Fibroblast of lung (primary cell): ENCODE measurements at regions not wholly inside any gene's neighbourhood (a gene's known extent, or its start where the extent isn't known, plus 50 kb on each side); places are given as distances from the start of the nearest gene placed in this dataset.

Source experiments
- DNase-seq, 2 donors: peaks; one replicate each; pipeline versions ENCODE4 v3.0.0 to v3.0.0-alpha.2; 2010; ENCODE audit warnings: low read depth in 2 of 2
- H2AFZ ChIP-seq: 2 replicates; pipeline ENCODE4 v1.5.1; 2012; ENCODE audit warnings: low read length, control low read depth, inconsistent platforms
- H3K27ac ChIP-seq: 2 replicates; pipeline ENCODE4 v1.5.1; 2011; ENCODE audit warnings: low read length, control low read depth; ENCODE audit not compliant: insufficient read depth
- H3K27me3 ChIP-seq: 2 replicates; pipeline ENCODE4 v1.5.1; 2011; ENCODE audit warnings: mild to moderate bottlenecking, low read length; ENCODE audit not compliant: control insufficient read depth, insufficient read depth
- H3K36me3 ChIP-seq: 2 replicates; pipeline ENCODE4 v1.5.1; 2011; ENCODE audit warnings: low read length; ENCODE audit not compliant: control insufficient read depth, insufficient read depth
- H3K4me1 ChIP-seq: 2 replicates; pipeline ENCODE4 v1.5.1; 2011; ENCODE audit warnings: low read length; ENCODE audit not compliant: control insufficient read depth, insufficient read depth; ENCODE audit errors: extremely low read depth
- H3K4me2 ChIP-seq: 2 replicates; pipeline ENCODE4 v1.5.1; 2011; ENCODE audit warnings: low read length, control low read depth; ENCODE audit not compliant: insufficient read depth; ENCODE audit errors: extremely low read depth
- H3K4me3 ChIP-seq, 4 experiments: fragments of 200-600 bp in 1 of 4; sonication (generic) in 1 of 4; replicated peaks in 1 of 4; 2 replicates each; pipeline ENCODE4 v1.5.1; 2011 to 2016; ENCODE audit warnings: low read length in 4 of 4, low read depth in 3 of 4, mild to moderate bottlenecking in 3 of 4, control low read depth in 2 of 4, inconsistent platforms in 1 of 4, mixed read lengths in 1 of 4; ENCODE audit not compliant: insufficient read depth in 1 of 4; ENCODE audit errors: control extremely low read depth in 1 of 4
- H3K79me2 ChIP-seq: 2 replicates; pipeline ENCODE4 v1.5.1; 2012; ENCODE audit warnings: mild to moderate bottlenecking, low read length, inconsistent platforms; ENCODE audit not compliant: control insufficient read depth, insufficient read depth
- H3K9ac ChIP-seq: 2 replicates; pipeline ENCODE4 v1.5.1; 2011; ENCODE audit warnings: mild to moderate bottlenecking, low read length, control low read depth; ENCODE audit not compliant: insufficient read depth
- H3K9me3 ChIP-seq: 2 replicates; pipeline ENCODE4 v1.5.1; 2012; ENCODE audit warnings: low read depth, low read length; ENCODE audit not compliant: control insufficient read depth, insufficient read depth
- H4K20me1 ChIP-seq: 2 replicates; pipeline ENCODE4 v1.5.1; 2011; ENCODE audit warnings: low read length; ENCODE audit not compliant: control insufficient read depth, insufficient read depth; ENCODE audit errors: extremely low read depth
- CTCF ChIP-seq, 2 donors: IDR thresholded peaks in 1 of 2; conservative IDR thresholded peaks in 1 of 2; 1 replicate in 1 of 2; 2 replicates in 1 of 2; pipeline ENCODE4 v1.5.1; 2011 to 2012; ENCODE audit warnings: low read length in 2 of 2, control low read depth in 1 of 2, inconsistent platforms in 1 of 2, low read depth in 1 of 2, mild to moderate bottlenecking in 1 of 2
- EZH2 ChIP-seq: IDR thresholded peaks from 2 replicates; pipeline ENCODE4 v1.5.1; 2012; ENCODE audit warnings: low read length, control low read depth, mild to moderate bottlenecking; ENCODE audit errors: missing control alignments

GRCh38 chr15:66641485-66642315, 60.3 kb upstream of the SMAD6 start:
- no peak overlapping the region for H3K4me3 ChIP-seq
- no peaks in the 10 kb centered on the region for H3K27me3 ChIP-seq
- no peaks in the 10 kb centered on the region for H3K79me2 ChIP-seq
- H3K9ac ChIP-seq = no peak overlapping the region
- no peaks in the 10 kb centered on the region for H4K20me1 ChIP-seq
- peaks cover 4% of the 10 kb centered on the region for H3K4me1 ChIP-seq
- H3K36me3 ChIP-seq = no peaks in the 10 kb centered on the region
- no peak for TF ChIP-seq CTCF (conservative IDR thresholded peaks at IDR 0.05 in 1 of 2, IDR thresholded peaks at IDR 0.05 in 1 of 2; ENCODE audit: low read depth in 1 of 2, low read length in 2 of 2)
- no peak for TF ChIP-seq EZH2
- no peak for DNase-seq
- no peak overlapping the region for H3K27ac ChIP-seq
- H3K9me3 ChIP-seq = no peaks in the 10 kb centered on the region
- no peak overlapping the region for H2AFZ ChIP-seq
- no peak overlapping the region for H3K4me2 ChIP-seq

- no peak overlapping the region for H2AFZ ChIP-seq
- no peak for DNase-seq
These were observed 59.5 kb upstream of the SMAD6 start for GRCh38 chr15:66642514-66642913.

GRCh38 chr15:66643033-66643432, 59.0 kb upstream of the SMAD6 start:
- TF ChIP-seq CTCF (conservative IDR thresholded peaks at IDR 0.05 in 1 of 2, IDR thresholded peaks at IDR 0.05 in 1 of 2; ENCODE audit: low read depth in 1 of 2, low read length in 2 of 2) (no peak), EZH2 (no peak)
- no peak overlapping the region for H3K9ac ChIP-seq
- H2AFZ ChIP-seq = no peak overlapping the region
- no peaks in the 10 kb centered on the region for H3K79me2 ChIP-seq
- no peak overlapping the region for H3K27ac ChIP-seq
- no peak overlapping the region for H3K4me2 ChIP-seq
- no peak overlapping the region for H3K4me3 ChIP-seq
- H3K27me3 ChIP-seq = no peaks in the 10 kb centered on the region
- H4K20me1 ChIP-seq = no peaks in the 10 kb centered on the region
- H3K4me1 ChIP-seq = peaks cover 4% of the 10 kb centered on the region
- H3K36me3 ChIP-seq = no peaks in the 10 kb centered on the region
- DNase-seq = no peak
- H3K9me3 ChIP-seq = no peaks in the 10 kb centered on the region

More at GRCh38 chr15:66642514-66642913, 59.5 kb upstream of the SMAD6 start:
- Histone ChIP-seq H3K4me2 (no peak overlapping the region), H3K27me3 (no peaks in the 10 kb centered on the region), H3K4me1 (peaks cover 4% of the 10 kb centered on the region), H3K4me3 (no peak overlapping the region), H3K27ac (no peak overlapping the region), H3K9me3 (no peaks in the 10 kb centered on the region), H4K20me1 (no peaks in the 10 kb centered on the region), H3K36me3 (no peaks in the 10 kb centered on the region), H3K79me2 (no peaks in the 10 kb centered on the region), H3K9ac (no peak overlapping the region)
- no peak for TF ChIP-seq EZH2
- no peak for TF ChIP-seq CTCF (conservative IDR thresholded peaks at IDR 0.05 in 1 of 2, IDR thresholded peaks at IDR 0.05 in 1 of 2; ENCODE audit: low read depth in 1 of 2, low read length in 2 of 2)
